A673 (cell line): ENCODE measurements at regions not wholly inside any gene's neighbourhood (a gene's known extent, or its start where the extent isn't known, plus 50 kb on each side); places are given as distances from the start of the nearest gene placed in this dataset.

Source experiments
- CTCF ChIP-seq: fragments of 300-800, 200-600 bp; sonication (generic); conservative IDR thresholded peaks from 2 replicates; pipeline ENCODE4 v1.5.1; 2017; ENCODE audit warnings: low read depth, mild to moderate bottlenecking, antibody characterized with exemption, low read length, moderate library complexity, mixed read lengths
- EZH2 ChIP-seq: fragments of 200-600 bp; sonication (generic); IDR thresholded peaks from 2 replicates; pipeline ENCODE4 v1.6.1; 2017; ENCODE audit warnings: borderline replicate concordance, low read depth, mild to moderate bottlenecking, mixed read lengths, antibody characterized with exemption, low read length; ENCODE audit not compliant: poor library complexity, severe bottlenecking

- TF ChIP-seq CTCF = no peak
- no peak for TF ChIP-seq EZH2
Measured at GRCh38 chr5:155088811-155089210, 75.3 kb downstream of the KIF4B start.
